MCF 10A (cell line): ENCODE measurements at regions not wholly inside any gene's neighbourhood (a gene's known extent, or its start where the extent isn't known, plus 50 kb on each side); places are given as distances from the start of the nearest gene placed in this dataset.

ENCODE experiments used
- BruUV-seq: library from RNA; stranded (reverse); fragments of 400-500 nt; replicated peaks from 2 replicates; lab custom pipeline; 2021; lab: Mats Ljungman, UMichigan
- CTCF ChIA-PET: fragments of 300-600 bp; sonication (Branson Sonifier 250); formaldehyde crosslinking; extraction: SDS; loops from one replicate; lab custom pipeline; 2021; ENCODE audit warnings: antibody characterized with exemption, inconsistent platforms; lab: Yijun Ruan, JAX
- POLR2A ChIA-PET: fragments of 300-600, 350-650 bp; sonication (Branson Sonifier 250); formaldehyde crosslinking; extraction: SDS; loops from one replicate; lab custom pipeline; 2020; ENCODE audit warnings: antibody characterized with exemption, inconsistent platforms; lab: Yijun Ruan, JAX
- DNase-seq: peaks from one replicate; pipeline ENCODE4 v3.0.0-alpha.2; 2018; ENCODE audit not compliant: unreplicated experiment
- H3K27ac Mint-ChIP-seq: one replicate; pipeline ENCODE4 v1.8.0; 2022; ENCODE audit warnings: mild to moderate bottlenecking, low read depth, mixed read lengths; ENCODE audit not compliant: unreplicated experiment
- H3K27me3 Mint-ChIP-seq: one replicate; pipeline ENCODE4 v1.8.0; 2022; ENCODE audit warnings: mixed read lengths; ENCODE audit not compliant: insufficient read depth, unreplicated experiment
- H3K36me3 Mint-ChIP-seq: one replicate; pipeline ENCODE4 v1.8.0; 2022; ENCODE audit warnings: mild to moderate bottlenecking, moderate library complexity, mixed read lengths; ENCODE audit not compliant: insufficient read depth, unreplicated experiment
- H3K4me1 Mint-ChIP-seq: one replicate; pipeline ENCODE4 v1.8.0; 2022; ENCODE audit warnings: mixed read lengths; ENCODE audit not compliant: insufficient read depth, unreplicated experiment
- H3K4me3 Mint-ChIP-seq: one replicate; pipeline ENCODE4 v1.8.0; 2022; ENCODE audit warnings: mild to moderate bottlenecking, moderate library complexity, mixed read lengths; ENCODE audit not compliant: unreplicated experiment
- H3K9me3 Mint-ChIP-seq: one replicate; pipeline ENCODE4 v1.8.0; 2022; ENCODE audit warnings: mixed read lengths; ENCODE audit not compliant: unreplicated experiment
- intact Hi-C: fragments of 100-400 bp; cut with micrococcal nuclease; formaldehyde crosslinking; loops from 2 replicates; pipeline ENCODE4 v1.14.1; 2022
- TF ChIP-seq, protein P1 (sequence below): fragments of 200-600 bp; IDR thresholded peaks from one replicate; pipeline ENCODE4 v1.8.0; 2022; ENCODE audit warnings: antibody characterized with exemption, mild to moderate bottlenecking; ENCODE audit not compliant: unreplicated experiment

- BruUV-seq, result no TSS peak
- TF ChIP-seq, protein P1, sequence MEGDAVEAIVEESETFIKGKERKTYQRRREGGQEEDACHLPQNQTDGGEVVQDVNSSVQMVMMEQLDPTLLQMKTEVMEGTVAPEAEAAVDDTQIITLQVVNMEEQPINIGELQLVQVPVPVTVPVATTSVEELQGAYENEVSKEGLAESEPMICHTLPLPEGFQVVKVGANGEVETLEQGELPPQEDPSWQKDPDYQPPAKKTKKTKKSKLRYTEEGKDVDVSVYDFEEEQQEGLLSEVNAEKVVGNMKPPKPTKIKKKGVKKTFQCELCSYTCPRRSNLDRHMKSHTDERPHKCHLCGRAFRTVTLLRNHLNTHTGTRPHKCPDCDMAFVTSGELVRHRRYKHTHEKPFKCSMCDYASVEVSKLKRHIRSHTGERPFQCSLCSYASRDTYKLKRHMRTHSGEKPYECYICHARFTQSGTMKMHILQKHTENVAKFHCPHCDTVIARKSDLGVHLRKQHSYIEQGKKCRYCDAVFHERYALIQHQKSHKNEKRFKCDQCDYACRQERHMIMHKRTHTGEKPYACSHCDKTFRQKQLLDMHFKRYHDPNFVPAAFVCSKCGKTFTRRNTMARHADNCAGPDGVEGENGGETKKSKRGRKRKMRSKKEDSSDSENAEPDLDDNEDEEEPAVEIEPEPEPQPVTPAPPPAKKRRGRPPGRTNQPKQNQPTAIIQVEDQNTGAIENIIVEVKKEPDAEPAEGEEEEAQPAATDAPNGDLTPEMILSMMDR, result no peak
- ChIA-PET POLR2A (interaction anchor here (0.6 to 1.4 kb wide), 2 partner anchors 48 to 138 kb away, joined by 3 to 7 read pairs; no protein-coding TSS in a partner anchor), CTCF (interaction anchor here (0.6 to 2.0 kb wide), 4 partner anchors 26 to 478 kb away, joined by 3 to 7 read pairs (median 3); no protein-coding TSS in a partner anchor)
- Mint-ChIP-seq H3K27ac (no peak overlapping the region), H3K9me3 (no peaks in the 10 kb centered on the region), H3K4me3 (no peak overlapping the region), H3K36me3 (no peaks in the 10 kb centered on the region), H3K27me3 (no peaks in the 10 kb centered on the region), H3K4me1 (peaks cover 4% of the 10 kb centered on the region)
- intact Hi-C loops, result no loop called here
- no peak for DNase-seq
These were observed 72.8 kb upstream of the CUX1 start for GRCh38 chr7:101744588-101744987.

GRCh38 chr7:101746314-101746713 is 71.1 kb upstream of the CUX1 start:
- Mint-ChIP-seq H3K4me3 (no peak overlapping the region), H3K27ac (no peak overlapping the region), H3K4me1 (no peaks in the 10 kb centered on the region), H3K36me3 (no peaks in the 10 kb centered on the region), H3K9me3 (no peaks in the 10 kb centered on the region), H3K27me3 (no peaks in the 10 kb centered on the region)
- CTCF ChIA-PET, result interaction anchor here (0.6 kb wide), 1 partner anchor 52 kb away, joined by 3 read pairs; no protein-coding TSS in a partner anchor
- intact Hi-C loops, result no loop called here
- TF ChIP-seq, protein P1, result no peak
- BruUV-seq, result no TSS peak
- no peak for DNase-seq
- POLR2A ChIA-PET, result no interaction called here

GRCh38 chr7:101747053-101747878 is 70.2 kb upstream of the CUX1 start:
- H3K9me3 Mint-ChIP-seq, result no peaks in the 10 kb centered on the region
- no TSS peak for BruUV-seq
- no peaks in the 10 kb centered on the region for H3K4me1 Mint-ChIP-seq
- no peak overlapping the region for H3K4me3 Mint-ChIP-seq
- H3K27me3 Mint-ChIP-seq, result no peaks in the 10 kb centered on the region
- ChIA-PET CTCF (interaction anchor here (0.6 to 1.1 kb wide), 2 partner anchors 51 to 64 kb away, joined by 3 to 5 read pairs; no protein-coding TSS in a partner anchor), POLR2A (no interaction called here)
- H3K27ac Mint-ChIP-seq, result no peak overlapping the region
- TF ChIP-seq, protein P1, result no peak
- intact Hi-C loops, result no loop called here
- no peak for DNase-seq
- no peaks in the 10 kb centered on the region for H3K36me3 Mint-ChIP-seq

DNA sequence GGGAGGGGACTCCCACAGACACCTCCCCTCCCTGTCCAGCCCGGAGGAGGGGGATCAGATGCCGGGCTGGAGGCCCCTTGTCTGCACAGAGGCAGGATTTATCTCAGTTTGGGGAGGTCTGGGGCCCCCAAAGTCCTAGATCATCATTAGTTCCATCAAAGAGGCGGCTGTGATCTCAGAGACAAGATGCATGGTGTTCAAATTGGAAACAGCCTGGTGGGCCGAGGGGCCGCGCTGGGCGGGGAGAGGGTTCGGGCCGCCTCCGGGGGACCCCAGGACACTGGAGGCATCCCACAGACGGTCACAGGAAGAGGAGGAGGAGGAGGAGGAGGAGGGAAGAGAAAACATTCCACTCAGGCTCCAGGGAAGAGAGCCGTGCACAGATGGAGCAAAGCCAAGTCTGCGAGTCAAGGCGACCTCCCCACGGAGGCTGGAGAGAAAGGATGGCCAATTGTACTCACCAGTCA is 69.5 kb upstream of the CUX1 start:
- BruUV-seq, result no TSS peak
- H3K9me3 Mint-ChIP-seq, result no peaks in the 10 kb centered on the region

More for the DNA sequence above, 69.5 kb upstream of the CUX1 start:
- H3K27ac Mint-ChIP-seq, result no peak overlapping the region
- CTCF ChIA-PET, result interaction anchor here (1.1 kb wide), 1 partner anchor 65 kb away, joined by 5 read pairs; no protein-coding TSS in a partner anchor
- DNase-seq, result no peak
- H3K36me3 Mint-ChIP-seq, result no peaks in the 10 kb centered on the region
- H3K4me3 Mint-ChIP-seq, result no peak overlapping the region
- intact Hi-C loops, result no loop called here
- TF ChIP-seq, protein P1, result no peak
- H3K27me3 Mint-ChIP-seq, result no peaks in the 10 kb centered on the region
- no peaks in the 10 kb centered on the region for H3K4me1 Mint-ChIP-seq
- POLR2A ChIA-PET, result no interaction called here
